ENCODE measurements at regions not wholly inside any gene's neighbourhood (a gene's known extent, or its start where the extent isn't known, plus 50 kb on each side); places are given as distances from the start of the nearest gene placed in this dataset.

- H3K27ac ChIP-seq (ENCODE audit: low read depth, low read length) = no peak overlapping the region
- no peak overlapping the region for H3K18ac ChIP-seq (ENCODE audit: extremely low read depth, low read length)
- no peak overlapping the region for H3K56ac ChIP-seq (replicated peaks; ENCODE audit: insufficient read length, low read depth, low read length)
- H3K4me1 ChIP-seq (replicated peaks in 1 of 4; ENCODE audit: control insufficient read depth in 3 of 4, insufficient read depth in 4 of 4, low read length in 3 of 4) = no peaks in the 10 kb centered on the region
- POLR2A ChIA-PET (ENCODE audit: partially characterized antibody) = no interaction called here
- no peak overlapping the region for H4K5ac ChIP-seq (ENCODE audit: insufficient read length, low read depth, low read length)
- H4K20me1 ChIP-seq (replicated peaks in 1 of 2; ENCODE audit: control insufficient read depth in 1 of 2, insufficient read depth in 2 of 2, low read length in 2 of 2) = no peaks in the 10 kb centered on the region
- CTCF ChIA-PET (ENCODE audit: partially characterized antibody) = no interaction called here
- no peak for TF ChIP-seq JUND (IDR thresholded peaks at IDR 0.05; ENCODE audit: low read length)
- no peak for TF ChIP-seq TCF12 (IDR thresholded peaks at IDR 0.05; ENCODE audit: low read depth, low read length)
- no peak for TF ChIP-seq CTBP2 (IDR thresholded peaks at IDR 0.05; ENCODE audit: borderline replicate concordance, insufficient read depth, insufficient read length, low read length)
- TF ChIP-seq BRCA1 (IDR thresholded peaks at IDR 0.05; ENCODE audit: low read depth, low read length) = no peak
- no peak for TF ChIP-seq RXRA (IDR thresholded peaks at IDR 0.05; ENCODE audit: insufficient read depth, low read depth, low read length)
- TF ChIP-seq RBBP5 (IDR thresholded peaks at IDR 0.05; ENCODE audit: borderline replicate concordance, low read depth, low read length) = no peak
- TF ChIP-seq EP300 (IDR thresholded peaks at IDR 0.05; ENCODE audit: borderline replicate concordance in 1 of 2, low read depth in 2 of 2, low read length in 2 of 2) = no peak
- no peak for TF ChIP-seq SIX5 (IDR thresholded peaks at IDR 0.05; ENCODE audit: low read depth, low read length)
- H3K4me2 ChIP-seq (ENCODE audit: insufficient read depth in 1 of 2, low read depth in 2 of 2, low read length in 2 of 2) = no peak overlapping the region
- H4K8ac ChIP-seq (ENCODE audit: extremely low read depth, insufficient read depth, low read length) = no peak overlapping the region
- FAIRE-seq (no peak), DNase-seq (ENCODE audit: low read depth in 1 of 2, low spot score in 2 of 2) (no peak)
- H2BK120ac ChIP-seq (replicated peaks; ENCODE audit: low read depth, low read length) = no peak overlapping the region
- H3K23me2 ChIP-seq (ENCODE audit: low read depth, low read length) = no peaks in the 10 kb centered on the region
- no peak overlapping the region for H2BK15ac ChIP-seq (ENCODE audit: low read length)
- H3K36me3 ChIP-seq (ENCODE audit: control insufficient read depth in 2 of 4, insufficient read depth in 4 of 4, low read length in 3 of 4) = no peaks in the 10 kb centered on the region
- H4K91ac ChIP-seq (replicated peaks; ENCODE audit: insufficient read length, low read length) = no peak overlapping the region
- H3K79me1 ChIP-seq (ENCODE audit: low read depth, low read length) = no peaks in the 10 kb centered on the region
- H3K27me3 ChIP-seq (replicated peaks in 1 of 4; ENCODE audit: control insufficient read depth in 3 of 4, extremely low read depth in 1 of 4, insufficient read depth in 3 of 4, low read length in 3 of 4) = no peaks in the 10 kb centered on the region
- H2BK5ac ChIP-seq (ENCODE audit: low read depth, low read length) = no peak overlapping the region
- no peak overlapping the region for H3K4me3 ChIP-seq (ENCODE audit: extremely low read depth in 1 of 4, insufficient read depth in 2 of 4, low read depth in 3 of 4, low read length in 4 of 4)
- no peak overlapping the region for H3K23ac ChIP-seq (ENCODE audit: insufficient read length)
- H3K79me2 ChIP-seq (ENCODE audit: control insufficient read depth in 1 of 2, insufficient read depth in 2 of 2, low read length in 2 of 2) = no peaks in the 10 kb centered on the region
- no peak overlapping the region for H3K4ac ChIP-seq (replicated peaks; ENCODE audit: insufficient read length, low read depth, low read length)
- 93% methylated on average over 2 of the region's 2 CpGs; no CpG with 5 or more reads in 1 of the 2 experiments for WGBS, 2 experiments (ENCODE audit: extremely low coverage in 1 of 2, insufficient coverage in 1 of 2, insufficient read length in 1 of 2, insufficient replicate concordance in 2 of 2, low coverage in 1 of 2, low lambda C conversion rate in 2 of 2, missing lambda C conversion rate in 1 of 2)
- H3K9me3 ChIP-seq (ENCODE audit: insufficient read depth in 2 of 2, low read depth in 1 of 2, low read length in 1 of 2) = no peaks in the 10 kb centered on the region
- H2AFZ ChIP-seq (ENCODE audit: low read length) = no peak overlapping the region
- H3K14ac ChIP-seq (ENCODE audit: insufficient read length) = no peak overlapping the region
- H2BK20ac ChIP-seq (ENCODE audit: low read length) = no peak overlapping the region
- no peak overlapping the region for H2BK12ac ChIP-seq (ENCODE audit: low read depth, low read length)
- no peak overlapping the region for H2AK5ac ChIP-seq (ENCODE audit: low read depth, low read length)
- no peak overlapping the region for H3K9ac ChIP-seq (replicated peaks in 1 of 4; ENCODE audit: extremely low read depth in 1 of 4, low read depth in 3 of 4, low read length in 3 of 4)
These were observed 367.2 kb downstream of the ZFHX3 start for GRCh38 chr16:72680732-72681131.
